Head of caudate nucleus (tissue), 42 donors: ENCODE measurements at regions not wholly inside any gene's neighbourhood (a gene's known extent, or its start where the extent isn't known, plus 50 kb on each side); places are given as distances from the start of the nearest gene placed in this dataset.

Experiments used
- DNase-seq, 42 donors: peaks; one replicate each; pipeline versions ENCODE4 v3.0.0 to v3.0.0-alpha.2; 2020 to 2021; ENCODE audit warnings: mixed read lengths in 7 of 42
- intact Hi-C: fragments of 100-400 bp; cut with DNase I; formaldehyde crosslinking; loops from one replicate; pipeline ENCODE4 v1.15.0; 2022

- intact Hi-C loops: no loop called here
- no peak for DNase-seq
Observed at GRCh38 chr4:156560701-156561100, 410.9 kb downstream of the PDGFC start.

- intact Hi-C loops: no loop called here
- no peak for DNase-seq
Observed at GRCh38 chr4:156559346-156559745, 412.3 kb downstream of the PDGFC start.

DNA sequence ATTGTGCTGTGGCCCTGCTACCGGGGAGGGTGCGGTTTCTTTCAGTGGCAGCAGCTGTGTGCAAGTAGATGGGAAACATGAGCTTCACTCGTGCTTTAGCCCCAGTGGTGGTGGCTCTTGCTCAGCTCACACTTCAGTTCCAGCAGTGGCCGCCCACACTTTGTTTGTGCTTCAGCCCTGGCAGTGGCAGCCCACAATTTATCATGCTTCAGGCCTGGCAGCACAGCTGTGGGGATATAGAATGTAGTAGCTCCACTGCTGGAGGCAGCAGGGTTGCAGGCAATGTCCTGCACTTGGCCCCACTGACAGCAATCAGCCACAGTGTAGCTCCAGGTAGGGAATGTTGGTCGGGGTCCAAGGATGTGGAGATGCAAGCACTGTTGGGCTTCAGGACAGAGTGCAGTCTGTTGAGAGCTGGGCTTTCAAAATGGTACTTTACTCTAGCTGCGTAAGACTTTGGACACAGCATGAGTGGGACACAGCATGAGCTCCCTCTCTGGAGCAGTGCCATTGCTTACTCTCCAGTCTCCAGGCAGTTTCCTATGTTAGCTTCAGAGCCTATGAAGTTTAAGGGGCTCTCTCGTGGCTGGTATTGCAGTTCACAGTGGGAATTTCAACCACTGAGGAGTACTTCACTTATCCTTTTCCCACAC, 413.1 kb downstream of the PDGFC start:
- intact Hi-C loops: no loop called here
- no peak for DNase-seq

DNA sequence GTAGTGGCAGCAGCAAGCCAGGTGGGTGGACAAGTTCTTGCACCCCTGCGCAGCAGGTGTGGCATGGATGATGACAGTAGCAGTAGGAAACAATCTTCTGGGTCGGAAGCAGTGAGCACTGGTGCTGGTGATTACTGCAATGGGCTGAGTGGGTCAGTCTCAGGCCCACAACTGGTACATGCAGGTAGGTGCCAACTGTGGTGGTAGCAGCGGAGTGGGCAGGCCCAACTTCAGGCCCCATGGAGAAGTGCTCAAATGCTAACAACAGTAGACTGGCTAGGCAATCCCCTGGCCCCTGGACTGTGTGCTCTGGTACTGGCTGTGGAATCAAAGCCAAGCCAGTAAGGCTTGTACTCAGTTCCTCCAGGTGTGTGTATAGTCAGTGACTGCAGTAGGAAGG, 413.7 kb downstream of the PDGFC start:
- intact Hi-C loops: no loop called here
- DNase-seq: no peak

DNA sequence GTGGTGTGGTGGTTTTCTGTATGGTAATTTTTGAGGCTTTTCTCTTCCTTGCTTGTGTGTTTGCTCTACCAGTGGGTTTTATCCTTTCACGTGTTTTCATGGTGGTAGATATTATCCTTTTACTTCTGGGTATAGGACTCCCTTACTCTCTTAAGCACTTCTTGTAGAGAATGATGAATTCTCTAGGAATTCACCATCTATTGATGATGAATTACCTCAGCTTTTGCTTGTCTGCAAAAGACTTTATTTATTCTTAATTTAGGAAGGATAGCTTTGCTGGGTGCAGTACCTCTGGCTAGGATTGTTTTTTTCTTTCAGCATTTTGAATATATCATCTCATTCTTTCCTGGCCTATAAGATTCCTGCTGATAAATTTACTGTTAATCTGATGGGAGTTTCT, 415.3 kb downstream of the PDGFC start:
- no peak for DNase-seq
- intact Hi-C loops: no loop called here

GRCh38 chr4:156553659-156554058, 417.9 kb downstream of the PDGFC start:
- intact Hi-C loops: no loop called here
- DNase-seq: no peak

- intact Hi-C loops: no loop called here
- no peak for DNase-seq
Observed at GRCh38 chr4:156547891-156548290, 423.7 kb downstream of the PDGFC start.

DNA sequence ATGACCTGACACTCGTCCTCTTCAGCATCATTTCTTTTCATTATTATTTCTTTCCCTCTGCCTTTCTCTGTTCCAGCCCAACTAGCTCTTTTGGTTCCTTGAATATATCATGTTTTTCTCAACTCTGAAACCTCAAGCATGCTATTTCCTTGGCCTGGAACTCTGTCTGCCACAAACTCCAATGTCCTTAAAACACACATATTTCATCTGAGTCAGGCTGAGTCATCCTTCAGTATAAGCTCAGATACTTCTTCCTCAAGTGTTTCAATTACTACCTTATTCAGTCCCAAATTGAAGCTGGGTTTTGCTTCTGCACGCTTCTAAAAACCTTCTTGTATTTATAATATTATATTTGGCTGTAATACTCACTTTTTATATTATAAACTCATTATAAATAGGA, 424.2 kb downstream of the PDGFC start:
- intact Hi-C loops: no loop called here
- DNase-seq: no peak

- no peak for DNase-seq
- intact Hi-C loops: no loop called here
Observed at GRCh38 chr4:156545003-156545785, 426.4 kb downstream of the PDGFC start.

GRCh38 chr4:156539376-156539775, 432.2 kb downstream of the PDGFC start:
- intact Hi-C loops: no loop called here
- DNase-seq: no peak

DNA sequence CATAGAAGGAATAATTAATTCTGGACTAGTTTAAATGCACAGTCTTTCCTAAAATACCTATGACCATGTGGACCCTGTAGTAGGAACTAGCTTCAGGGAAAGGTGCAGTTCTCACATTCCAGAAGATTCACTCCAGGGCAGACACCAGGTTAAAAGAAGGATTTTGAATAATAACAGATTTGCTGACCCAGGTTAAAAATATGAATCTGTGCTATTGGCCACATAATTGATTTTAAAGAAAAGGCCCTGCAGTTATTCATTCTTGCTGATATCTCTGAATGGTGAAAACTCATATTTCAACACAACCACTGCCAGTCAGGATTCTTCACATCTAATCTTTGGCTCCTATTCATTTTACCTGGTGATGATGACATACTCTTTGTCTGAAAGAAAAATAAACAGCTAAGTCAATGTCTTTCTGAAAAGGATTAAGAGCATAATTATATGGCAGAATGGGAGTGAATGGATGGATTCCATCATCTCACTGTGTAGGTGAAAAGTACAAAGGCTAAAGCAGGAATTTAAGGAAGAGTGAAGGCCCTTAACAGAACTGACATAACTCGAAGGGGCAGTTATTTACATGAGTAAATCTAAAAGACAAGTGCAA, 432.8 kb downstream of the PDGFC start:
- intact Hi-C loops: no loop called here
- DNase-seq: no peak

DNA sequence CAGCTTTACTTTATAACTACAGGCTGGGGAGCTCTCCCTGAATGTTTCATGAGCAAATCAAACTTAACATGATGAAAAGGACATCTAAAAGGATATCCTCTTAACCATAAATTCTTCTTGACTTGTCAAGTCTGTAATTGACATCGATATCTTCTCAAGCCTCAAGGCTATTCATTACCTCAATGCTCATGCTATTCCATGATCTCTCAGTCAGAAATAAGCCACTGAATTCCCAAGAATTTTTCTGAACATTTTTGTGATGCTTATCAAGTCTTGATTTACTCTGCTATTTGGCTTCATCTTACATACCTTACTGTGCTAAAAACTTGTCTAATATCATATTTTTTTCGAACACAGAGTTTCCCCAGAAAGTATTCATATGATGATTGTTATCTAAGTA, 433.4 kb downstream of the PDGFC start:
- DNase-seq: no peak

GRCh38 chr4:156537286-156537685, 434.3 kb downstream of the PDGFC start:
- DNase-seq: no peak
- intact Hi-C loops: no loop called here

More for the DNA sequence above, 433.4 kb downstream of the PDGFC start:
- intact Hi-C loops: no loop called here

- DNase-seq: no peak
- intact Hi-C loops: no loop called here
Observed at GRCh38 chr4:156536661-156537060, 434.9 kb downstream of the PDGFC start.

DNA sequence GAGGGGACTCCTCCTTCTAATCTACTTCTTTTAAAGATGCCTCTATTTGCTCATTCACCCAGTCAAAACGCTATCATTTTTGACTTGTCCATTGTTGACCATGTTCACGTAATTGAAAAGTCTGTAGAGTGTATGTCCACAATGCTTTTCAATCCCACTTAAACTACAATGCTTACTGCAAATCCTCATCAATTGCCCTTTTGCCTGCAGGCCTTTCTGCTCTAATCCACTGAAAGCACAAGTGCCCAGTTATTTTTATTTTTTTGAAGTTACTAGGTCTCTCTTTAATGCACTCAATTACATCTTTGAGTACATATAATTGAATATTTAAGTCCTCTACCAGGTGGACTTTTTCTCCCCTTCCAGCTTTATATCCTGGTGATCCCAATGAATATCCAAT, 437.4 kb downstream of the PDGFC start:
- intact Hi-C loops: no loop called here
- DNase-seq: no peak

- intact Hi-C loops: no loop called here
Observed at GRCh38 chr4:156528216-156528615, 443.4 kb downstream of the PDGFC start.

GRCh38 chr4:156527237-156527993, 444.2 kb downstream of the PDGFC start:
- no peak for DNase-seq
- intact Hi-C loops: no loop called here

More at GRCh38 chr4:156528216-156528615, 443.4 kb downstream of the PDGFC start:
- no peak for DNase-seq

GRCh38 chr4:156523991-156524390, 447.6 kb downstream of the PDGFC start:
- intact Hi-C loops: no loop called here
- DNase-seq: no peak

GRCh38 chr4:156523492-156523891, 448.1 kb downstream of the PDGFC start:
- intact Hi-C loops: no loop called here
- no peak for DNase-seq

GRCh38 chr4:156521631-156522030, 450.0 kb downstream of the PDGFC start:
- DNase-seq: no peak
- intact Hi-C loops: no loop called here
